Stomach (tissue), 8 donors: ENCODE measurements at regions not wholly inside any gene's neighbourhood (a gene's known extent, or its start where the extent isn't known, plus 50 kb on each side); places are given as distances from the start of the nearest gene placed in this dataset.
A peak's percentile ranks its signal among the peaks of the same experiment; 100 is the strongest.
"Not testable (repeated sequence)": the region's sequence is repeated elsewhere in the genome, so short reads cannot be mapped to it uniquely, and the experiment has no call there.

Experiments used
- DNase-seq, 2 donors: peaks; one replicate each; pipeline versions ENCODE4 v3.0.0 to v3.0.0-alpha.2; 2013 to 2019
- H3K27ac ChIP-seq, 5 donors: fragments of 200-600 bp in 4 of 5; sonication (generic) in 4 of 5; one replicate each; pipeline ENCODE4 v1.5.1; 2013 to 2019; ENCODE audit warnings: mild to moderate bottlenecking in 1 of 5, moderate library complexity in 1 of 5
- H3K27me3 ChIP-seq, 3 donors: fragments of 200-600 bp; sonication (generic); one replicate each; pipeline ENCODE4 v1.5.1; 2017 to 2019; ENCODE audit warnings: mixed run types in 1 of 3
- H3K36me3 ChIP-seq, 4 donors: fragments of 200-600 bp; sonication (generic); 1 replicate in 3 of 4; 2 replicates in 1 of 4; pipeline ENCODE4 v1.5.1; 2016 to 2019
- H3K4me1 ChIP-seq, 4 donors: fragments of 200-600 bp; sonication (generic); one replicate each; pipeline ENCODE4 v1.5.1; 2016 to 2019
- H3K4me3 ChIP-seq, 4 donors: fragments of 200-600 bp; sonication (generic) in 3 of 4; one replicate each; pipeline ENCODE4 v1.5.1; 2016 to 2019; ENCODE audit warnings: mild to moderate bottlenecking in 1 of 4
- H3K9me3 ChIP-seq, 4 donors: fragments of 200-600 bp; sonication (generic); one replicate each; pipeline ENCODE4 v1.5.1; 2016 to 2019
- CTCF ChIP-seq, 7 experiments: fragments of 450-650 bp in 4 of 7; fragments of 200-600 bp in 3 of 7; sonication (generic) in 3 of 7; IDR thresholded peaks; one replicate each; pipeline ENCODE4 v1.5.1; 2016 to 2019; ENCODE audit warnings: antibody characterized with exemption in 7 of 7, control low read depth in 2 of 7, mild to moderate bottlenecking in 1 of 7
- EP300 ChIP-seq: sonication (generic); formaldehyde crosslinking; IDR thresholded peaks from one replicate; pipeline ENCODE4 v1.6.1; 2017; ENCODE audit warnings: antibody characterized with exemption
- POLR2A ChIP-seq, 4 donors: fragments of 450-650 bp; IDR thresholded peaks; one replicate each; pipeline ENCODE4 v1.6.1; 2016; ENCODE audit warnings: antibody characterized with exemption in 4 of 4, control low read depth in 2 of 4, mild to moderate bottlenecking in 1 of 4, moderate library complexity in 1 of 4
- POLR2AphosphoS5 ChIP-seq, 3 donors: sonication (generic); formaldehyde crosslinking; IDR thresholded peaks; one replicate each; pipeline ENCODE4 v1.6.1; 2016; ENCODE audit warnings: antibody characterized with exemption in 3 of 3
- WGBS, 5 donors: extraction: QIAGEN DNeasy Blood & Tissue Kit in 3 of 5; methylation state at CpG; one replicate each; pipeline versions ENCODE4 v1.1.5 to v1.1.7; 2013 to 2018; 5-methylcytosine and 5-hydroxymethylcytosine counted together
- intact Hi-C: fragments of 100-400 bp; cut with DNase I; formaldehyde crosslinking; loops from one replicate; pipeline ENCODE4 v1.15.1; 2023; ENCODE audit warnings: low total_unique reads
- donor health status: healthy with polysubstance abuse.
- donor health status: Bipolar disorder and iron deficiency.
- donor health status: healthy.

- TF ChIP-seq CTCF (IDR thresholded peaks at IDR 0.05) (no peak), POLR2A (IDR thresholded peaks at IDR 0.05) (no peak), EP300 (no peak)
- DNase-seq = peak in 1 of 2 donors; percentile 20
- Histone ChIP-seq H3K27me3 (no peaks in the 10 kb centered on the region), H3K36me3 (no peaks in the 10 kb centered on the region), H3K9me3 (no peaks in the 10 kb centered on the region), H3K4me3 (no peak overlapping the region), H3K4me1 (peaks cover 0 to 4% (median 0%) of the 10 kb centered on the region in 4 donors), H3K27ac (no peak overlapping the region)
- intact Hi-C loops = no loop called here
- 79 to 85% (median 82%) methylated on average over 5 of the region's 5 CpGs for WGBS, 5 donors
These were observed 632.5 kb downstream of the ISL1 start for GRCh38 chr5:52015760-52016159.

- no peaks in the 10 kb centered on the region for H3K9me3 ChIP-seq
- TF ChIP-seq CTCF (IDR thresholded peaks at IDR 0.05) = no peak
- no peak for TF ChIP-seq POLR2AphosphoS5 (IDR thresholded peaks at IDR 0.05)
- no peak for TF ChIP-seq POLR2A (IDR thresholded peaks at IDR 0.05)
- no peak for TF ChIP-seq EP300
- intact Hi-C loops = no loop called here
- H3K27ac ChIP-seq = no peak overlapping the region
- peaks cover 0 to 4% (median 0%) of the 10 kb centered on the region in 4 donors for H3K4me1 ChIP-seq
- 17 to 43% (median 36%) methylated on average over 2 of the region's 2 CpGs for WGBS, 5 donors
- H3K27me3 ChIP-seq = no peaks in the 10 kb centered on the region
- no peak for DNase-seq
- H3K36me3 ChIP-seq = no peaks in the 10 kb centered on the region
- no peak overlapping the region for H3K4me3 ChIP-seq
These were observed 634.3 kb downstream of the ISL1 start for GRCh38 chr5:52017567-52017966.

GRCh38 chr5:52024359-52024758, 641.1 kb downstream of the ISL1 start:
- intact Hi-C loops = no loop called here
- TF ChIP-seq POLR2A (IDR thresholded peaks at IDR 0.05) = no peak
- Histone ChIP-seq H3K36me3 (no peaks in the 10 kb centered on the region), H3K4me1 (no peaks in the 10 kb centered on the region), H3K27me3 (no peaks in the 10 kb centered on the region), H3K27ac (no peak overlapping the region), H3K4me3 (no peak overlapping the region), H3K9me3 (no peaks in the 10 kb centered on the region)
- WGBS, 5 donors = 60 to 95% (median 76%) methylated on average over 3 of the region's 3 CpGs
- DNase-seq = no peak

- DNase-seq, H3K4me3 ChIP-seq, H3K9me3 ChIP-seq, H3K4me1 ChIP-seq, intact Hi-C loops, H3K36me3 ChIP-seq, H3K27me3 ChIP-seq, H3K27ac ChIP-seq: not testable (repeated sequence)
- WGBS, 5 donors = 92 to 97% (median 96%) methylated on average over 7 of the region's 7 CpGs
These were observed 646.6 kb downstream of the ISL1 start for GRCh38 chr5:52029836-52030235.

GRCh38 chr5:52041842-52042241, 658.6 kb downstream of the ISL1 start:
- WGBS, 5 donors = 85 to 95% (median 93%) methylated on average over 2 of the region's 2 CpGs
- intact Hi-C loops = no loop called here

More at GRCh38 chr5:52041842-52042241, 658.6 kb downstream of the ISL1 start:
- Histone ChIP-seq H3K27me3 (no peaks in the 10 kb centered on the region), H3K4me3 (no peak overlapping the region), H3K27ac (no peak overlapping the region), H3K36me3 (no peaks in the 10 kb centered on the region), H3K4me1 (no peaks in the 10 kb centered on the region), H3K9me3 (no peaks in the 10 kb centered on the region)
- no peak for DNase-seq
- no peak for TF ChIP-seq POLR2AphosphoS5 (IDR thresholded peaks at IDR 0.05)
- no peak for TF ChIP-seq POLR2A (IDR thresholded peaks at IDR 0.05)
- TF ChIP-seq CTCF (IDR thresholded peaks at IDR 0.05) = no peak
- TF ChIP-seq EP300 = no peak
